ENCODE measurements at regions not wholly inside any gene's neighbourhood (a gene's known extent, or its start where the extent isn't known, plus 50 kb on each side); places are given as distances from the start of the nearest gene placed in this dataset.
"Not testable (repeated sequence)": the region's sequence is repeated elsewhere in the genome, so short reads cannot be mapped to it uniquely, and the experiment has no call there.

GRCh38 chr16:29148867-29149272 lies 164.0 kb downstream of the LAT start:
- Histone ChIP-seq H3K36me3 (ENCODE audit: control insufficient read depth, insufficient read depth, low read length) (no peaks in the 10 kb centered on the region), H3K27me3 (ENCODE audit: control insufficient read depth, insufficient read depth, low read length) (no peaks in the 10 kb centered on the region), H3K4me3 (ENCODE audit: low read depth, low read length) (no peak overlapping the region)
- no peak for DNase-seq (ENCODE audit: low read depth)
- TF ChIP-seq CTCF (IDR thresholded peaks at IDR 0.05; ENCODE audit: insufficient read depth, low read length, poor library complexity, severe bottlenecking): no peak

GRCh38 chr16:29148131-29148691 lies 163.4 kb downstream of the LAT start:
- Histone ChIP-seq H3K4me3 (ENCODE audit: low read depth, low read length) (no peak overlapping the region), H3K27me3 (ENCODE audit: control insufficient read depth, insufficient read depth, low read length) (no peaks in the 10 kb centered on the region), H3K36me3 (ENCODE audit: control insufficient read depth, insufficient read depth, low read length) (no peaks in the 10 kb centered on the region)
- no peak for DNase-seq (ENCODE audit: low read depth)
- TF ChIP-seq CTCF (IDR thresholded peaks at IDR 0.05; ENCODE audit: insufficient read depth, low read length, poor library complexity, severe bottlenecking): no peak

GRCh38 chr16:29147710-29148109 lies 162.9 kb downstream of the LAT start:
- H3K4me3 ChIP-seq (ENCODE audit: low read depth, low read length); H3K36me3 ChIP-seq (ENCODE audit: control insufficient read depth, insufficient read depth, low read length); DNase-seq (ENCODE audit: low read depth); H3K27me3 ChIP-seq (ENCODE audit: control insufficient read depth, insufficient read depth, low read length): not testable (repeated sequence)

GRCh38 chr16:29146808-29147643 lies 162.2 kb downstream of the LAT start:
- H3K36me3 ChIP-seq (ENCODE audit: control insufficient read depth, insufficient read depth, low read length); H3K27me3 ChIP-seq (ENCODE audit: control insufficient read depth, insufficient read depth, low read length); H3K4me3 ChIP-seq (ENCODE audit: low read depth, low read length); DNase-seq (ENCODE audit: low read depth): not testable (repeated sequence)

GRCh38 chr16:29146266-29146665 lies 161.4 kb downstream of the LAT start:
- no peak overlapping the region for H3K4me3 ChIP-seq (ENCODE audit: low read depth, low read length)
- no peak for TF ChIP-seq CTCF (IDR thresholded peaks at IDR 0.05; ENCODE audit: insufficient read depth, low read length, poor library complexity, severe bottlenecking)
- no peaks in the 10 kb centered on the region for H3K27me3 ChIP-seq (ENCODE audit: control insufficient read depth, insufficient read depth, low read length)
- DNase-seq (ENCODE audit: low read depth): no peak
- no peaks in the 10 kb centered on the region for H3K36me3 ChIP-seq (ENCODE audit: control insufficient read depth, insufficient read depth, low read length)

- not testable (repeated sequence) for H3K36me3 ChIP-seq (ENCODE audit: control insufficient read depth, insufficient read depth, low read length); H3K27me3 ChIP-seq (ENCODE audit: control insufficient read depth, insufficient read depth, low read length); DNase-seq (ENCODE audit: low read depth); H3K4me3 ChIP-seq (ENCODE audit: low read depth, low read length)
Measured at GRCh38 chr16:29145486-29146225, 160.8 kb downstream of the LAT start.

- DNase-seq (ENCODE audit: low read depth); H3K4me3 ChIP-seq (ENCODE audit: low read depth, low read length); H3K36me3 ChIP-seq (ENCODE audit: control insufficient read depth, insufficient read depth, low read length); H3K27me3 ChIP-seq (ENCODE audit: control insufficient read depth, insufficient read depth, low read length): not testable (repeated sequence)
Measured at GRCh38 chr16:29145086-29145485, 160.2 kb downstream of the LAT start.

- not testable (repeated sequence) for H3K36me3 ChIP-seq (ENCODE audit: control insufficient read depth, insufficient read depth, low read length); H3K27me3 ChIP-seq (ENCODE audit: control insufficient read depth, insufficient read depth, low read length); DNase-seq (ENCODE audit: low read depth); H3K4me3 ChIP-seq (ENCODE audit: low read depth, low read length)
Measured at GRCh38 chr16:29144669-29145062, 159.8 kb downstream of the LAT start.

- H3K36me3 ChIP-seq (ENCODE audit: control insufficient read depth, insufficient read depth, low read length); DNase-seq (ENCODE audit: low read depth); H3K4me3 ChIP-seq (ENCODE audit: low read depth, low read length): not testable (repeated sequence)
- H3K27me3 ChIP-seq (ENCODE audit: control insufficient read depth, insufficient read depth, low read length): peaks cover 14% of the 10 kb centered on the region
Measured at GRCh38 chr16:29143739-29144668, 159.2 kb downstream of the LAT start.

- not testable (repeated sequence) for H3K4me3 ChIP-seq (ENCODE audit: low read depth, low read length); DNase-seq (ENCODE audit: low read depth); H3K36me3 ChIP-seq (ENCODE audit: control insufficient read depth, insufficient read depth, low read length)
- peaks cover 22% of the 10 kb centered on the region for H3K27me3 ChIP-seq (ENCODE audit: control insufficient read depth, insufficient read depth, low read length)
Measured at GRCh38 chr16:29142506-29142905, 157.7 kb downstream of the LAT start.
